HepG2 (cell line): ENCODE measurements at regions not wholly inside any gene's neighbourhood (a gene's known extent, or its start where the extent isn't known, plus 50 kb on each side); places are given as distances from the start of the nearest gene placed in this dataset.

Experiments
- ATAC-seq: fragments of 200-7000 bp; cut with Tn5 transposase; 3 replicates; pipeline ENCODE4 v1.9.1; 2020; ENCODE audit warnings: mild to moderate bottlenecking, moderate library complexity
- BruUV-seq: library from RNA; stranded (reverse); fragments of 400-500 nt; replicated peaks from 2 replicates; lab custom pipeline; 2021; lab: Mats Ljungman, UMichigan
- CTCF ChIA-PET: fragments of 300-600 bp; formaldehyde crosslinking; extraction: SDS; loops from one replicate; lab custom pipeline; 2021; ENCODE audit warnings: low total read pairs, inconsistent platforms, low intra/inter-chr PET ratio; lab: Yijun Ruan, JAX
- POLR2A ChIA-PET: fragments of 350-600 bp; sonication (Branson Sonifier 250); formaldehyde crosslinking; loops from one replicate; lab custom pipeline; 2020; ENCODE audit warnings: antibody characterized with exemption, inconsistent platforms; lab: Yijun Ruan, JAX
- DNase-seq: peaks from one replicate; pipeline ENCODE4 v3.0.0-alpha.2; 2015; ENCODE audit warnings: low spot score
- FAIRE-seq: peaks from 3 replicates; lab custom pipeline; 2011; peaks lifted over from hg19 to GRCh38; lab: Jason Lieb, UNC
- H2AFZ ChIP-seq: one replicate; pipeline ENCODE4 v1.6.1; 2011; ENCODE audit warnings: low read length, inconsistent platforms
- H3K27ac ChIP-seq: fragments of 300-600 bp; 3 replicates; pipeline ENCODE4 v1.8.0; 2011; ENCODE audit warnings: mixed run types, mild to moderate bottlenecking, mixed read lengths, low read length, inconsistent platforms; ENCODE audit not compliant: insufficient read depth; ENCODE audit errors: extremely low read length
- H3K27me3 ChIP-seq, 2 experiments: fragments of 200-600 bp in 1 of 2; 2 replicates in 1 of 2; 3 replicates in 1 of 2; pipeline versions ENCODE4 v1.6.0 to v1.8.0; 2011; ENCODE audit warnings: low read length in 2 of 2, mild to moderate bottlenecking in 2 of 2, moderate library complexity in 2 of 2, inconsistent platforms in 1 of 2; ENCODE audit not compliant: insufficient read depth in 2 of 2, control insufficient read depth in 1 of 2
- H3K36me3 ChIP-seq, 2 experiments: fragments of 200-600 bp in 1 of 2; replicated peaks in 1 of 2; 2 replicates in 1 of 2; 3 replicates in 1 of 2; pipeline versions ENCODE4 v1.5.1 to v1.8.0; 2011; ENCODE audit warnings: low read length in 2 of 2, inconsistent platforms in 1 of 2; ENCODE audit not compliant: insufficient read depth in 2 of 2, control insufficient read depth in 1 of 2
- H3K4me1 ChIP-seq: 2 replicates; pipeline ENCODE4 v1.5.1; 2012; ENCODE audit warnings: low read length, inconsistent platforms; ENCODE audit not compliant: insufficient read depth
- H3K4me2 ChIP-seq: 2 replicates; pipeline ENCODE4 v1.6.0; 2011; ENCODE audit warnings: low read depth, low read length, inconsistent platforms
- H3K4me3 ChIP-seq, 3 experiments: fragments of 200-600 bp in 1 of 3; sonication (generic), shearing (Covaris generic) in 1 of 3; replicated peaks in 1 of 3; 2 replicates each; pipeline ENCODE4 v1.5.1; 2011 to 2016; ENCODE audit warnings: low read length in 3 of 3, inconsistent platforms in 2 of 3, low read depth in 2 of 3, mild to moderate bottlenecking in 2 of 3, control low read depth in 1 of 3, mixed read lengths in 1 of 3; ENCODE audit not compliant: insufficient read depth in 1 of 3
- H3K79me2 ChIP-seq: one replicate; pipeline ENCODE4 v1.6.1; 2011; ENCODE audit warnings: low read length, inconsistent platforms; ENCODE audit not compliant: insufficient read depth
- H3K9ac ChIP-seq: 2 replicates; pipeline ENCODE4 v1.6.0; 2011; ENCODE audit warnings: mild to moderate bottlenecking, low read depth, low read length, inconsistent platforms; ENCODE audit not compliant: insufficient read depth
- H3K9me3 ChIP-seq: 2 replicates; pipeline ENCODE4 v1.5.1; 2012; ENCODE audit warnings: mild to moderate bottlenecking, low read length
- H4K20me1 ChIP-seq: 2 replicates; pipeline ENCODE4 v1.6.0; 2011; ENCODE audit warnings: inconsistent platforms, mild to moderate bottlenecking, low read length, moderate library complexity; ENCODE audit not compliant: insufficient read depth
- ATF6 ChIP-seq: sonication (generic); formaldehyde crosslinking; conservative IDR thresholded peaks from 2 replicates; pipeline ENCODE4 v1.4.0; 2020; ENCODE audit warnings: missing genetic modification reagents
- BCL6 ChIP-seq: IDR thresholded peaks from 2 replicates; pipeline ENCODE4 v1.6.1; 2016; ENCODE audit warnings: missing genetic modification reagents, missing compliant biosample characterization
- CHD2 ChIP-seq: IDR thresholded peaks from 2 replicates; pipeline ENCODE4 v1.6.1; 2011; ENCODE audit warnings: low read depth, low read length, improper control_type of control experiment
- E2F1 ChIP-seq: sonication (generic); formaldehyde crosslinking; IDR thresholded peaks from 2 replicates; pipeline ENCODE4 v1.5.0; 2020; ENCODE audit warnings: missing genetic modification reagents
- FOXO1 ChIP-seq: sonication (generic); formaldehyde crosslinking; IDR thresholded peaks from 2 replicates; pipeline ENCODE4 v1.4.0; 2020; ENCODE audit warnings: missing genetic modification reagents
- HOXA9 ChIP-seq: sonication (generic); formaldehyde crosslinking; IDR thresholded peaks from 2 replicates; pipeline ENCODE4 v1.8.1; 2022; ENCODE audit warnings: missing genetic modification reagents, mild to moderate bottlenecking, moderate library complexity, borderline replicate concordance
- NR1H2 ChIP-seq: sonication (generic); formaldehyde crosslinking; IDR thresholded peaks from 2 replicates; pipeline ENCODE4 v1.8.1; 2022; ENCODE audit warnings: low read depth, missing genetic modification reagents, borderline replicate concordance
- RXRA ChIP-seq: sonication (generic); formaldehyde crosslinking; IDR thresholded peaks from 2 replicates; pipeline ENCODE4 v1.5.1; 2020; ENCODE audit warnings: missing genetic modification reagents
- SKI ChIP-seq: fragments of 450-650 bp; IDR thresholded peaks from one replicate; pipeline ENCODE4 v1.6.1; 2018; ENCODE audit warnings: mild to moderate bottlenecking; ENCODE audit not compliant: partially characterized antibody
- UBTF ChIP-seq: sonication (generic); formaldehyde crosslinking; IDR thresholded peaks from 2 replicates; pipeline ENCODE4 v1.4.0; 2020; ENCODE audit warnings: mild to moderate bottlenecking, missing genetic modification reagents
- ZBTB26 ChIP-seq: IDR thresholded peaks from 2 replicates; pipeline ENCODE4 v1.6.1; 2016; ENCODE audit warnings: missing compliant biosample characterization, missing genetic modification reagents, borderline replicate concordance
- ZNF180 ChIP-seq: sonication (generic); formaldehyde crosslinking; IDR thresholded peaks from 2 replicates; pipeline ENCODE4 v1.4.0; 2020; ENCODE audit warnings: low read depth, missing genetic modification reagents, borderline replicate concordance
- ZNF276 ChIP-seq: sonication (generic); formaldehyde crosslinking; IDR thresholded peaks from 2 replicates; pipeline ENCODE4 v1.4.0; 2020; ENCODE audit warnings: mild to moderate bottlenecking, low read depth, missing genetic modification reagents
- ZNF430 ChIP-seq: sonication (generic); formaldehyde crosslinking; IDR thresholded peaks from 2 replicates; pipeline ENCODE4 v1.9.0; 2021; ENCODE audit warnings: mild to moderate bottlenecking, missing genetic modification reagents
- ZNF547 ChIP-seq: sonication (generic); formaldehyde crosslinking; IDR thresholded peaks from 2 replicates; pipeline ENCODE4 v1.5.1; 2020; ENCODE audit warnings: mild to moderate bottlenecking, missing genetic modification reagents
- ZNF749 ChIP-seq: sonication (generic); formaldehyde crosslinking; IDR thresholded peaks from 2 replicates; pipeline ENCODE4 v1.8.0; 2022; ENCODE audit warnings: mild to moderate bottlenecking, missing genetic modification reagents, moderate library complexity, borderline replicate concordance
- WGBS: methylation state at CpG from one replicate; pipeline ENCODE4 v1.1.6; 2017; ENCODE audit warnings: low lambda C conversion rate; 5-methylcytosine and 5-hydroxymethylcytosine counted together
- in situ Hi-C: cut with HindIII; loops from 2 replicates; pipeline ENCODE4 v1.10.0; 2017; ENCODE audit warnings: low pct_unique_long_range_greater_than_20kb; ENCODE audit not compliant: extremely low pct_ligation_motif_present
- intact Hi-C: fragments of 100-400 bp; cut with micrococcal nuclease; formaldehyde crosslinking; loops from one replicate; pipeline ENCODE4 v1.10.0; 2022; ENCODE audit not compliant: unreplicated experiment

GRCh38 chr4:106818764-106819163 is 217.3 kb downstream of the DKK2 start:
- Histone ChIP-seq H3K4me1 (no peaks in the 10 kb centered on the region), H3K27ac (no peak overlapping the region), H2AFZ (no peak overlapping the region), H3K4me2 (no peak overlapping the region), H3K36me3 (no peaks in the 10 kb centered on the region), H3K9me3 (no peaks in the 10 kb centered on the region; the same call in 1 of the 2 replicates), H3K27me3 (no peaks in the 10 kb centered on the region; a peak in 1 of 5 replicates), H4K20me1 (no peaks in the 10 kb centered on the region), H3K4me3 (no peak overlapping the region), H3K9ac (no peak overlapping the region), H3K79me2 (no peaks in the 10 kb centered on the region)
- FAIRE-seq, result no peak
- intact Hi-C loops (no loop called here), in situ Hi-C loops (loop anchor here (25.0 kb wide), 1 partner anchor 456 kb away; the partner anchor contains the start of gene GIMD1)
- WGBS, result 26% methylated on average over 1 of the region's 1 CpG
- no peak for DNase-seq
- ATAC-seq, result no peak
- no TSS peak for BruUV-seq
- ChIA-PET POLR2A (no interaction called here), CTCF (no interaction called here)
- TF ChIP-seq FOXO1 (CRISPR knock-in tag), result no peak
- TF ChIP-seq ZNF276, result no peak
- no peak for TF ChIP-seq BCL6 (CRISPR knock-in tag)
- TF ChIP-seq ZNF430 (CRISPR knock-in tag), result no peak
- TF ChIP-seq ZBTB26 (CRISPR knock-in tag), result no peak
- TF ChIP-seq E2F1 (CRISPR knock-in tag), result no peak
- TF ChIP-seq HOXA9 (CRISPR knock-in tag), result no peak
- TF ChIP-seq ZNF749, result no peak
- TF ChIP-seq UBTF (CRISPR knock-in tag), result no peak
- no peak for TF ChIP-seq RXRA (CRISPR knock-in tag)
- no peak for TF ChIP-seq NR1H2 (CRISPR knock-in tag)
- no peak for TF ChIP-seq ZNF180 (CRISPR knock-in tag)
- no peak for TF ChIP-seq ZNF547
- TF ChIP-seq ATF6 (CRISPR knock-in tag), result no peak
- TF ChIP-seq SKI, result no peak
- no peak for TF ChIP-seq CHD2
